ENCODE measurements at regions not wholly inside any gene's neighbourhood (a gene's known extent, or its start where the extent isn't known, plus 50 kb on each side); places are given as distances from the start of the nearest gene placed in this dataset.

DNA sequence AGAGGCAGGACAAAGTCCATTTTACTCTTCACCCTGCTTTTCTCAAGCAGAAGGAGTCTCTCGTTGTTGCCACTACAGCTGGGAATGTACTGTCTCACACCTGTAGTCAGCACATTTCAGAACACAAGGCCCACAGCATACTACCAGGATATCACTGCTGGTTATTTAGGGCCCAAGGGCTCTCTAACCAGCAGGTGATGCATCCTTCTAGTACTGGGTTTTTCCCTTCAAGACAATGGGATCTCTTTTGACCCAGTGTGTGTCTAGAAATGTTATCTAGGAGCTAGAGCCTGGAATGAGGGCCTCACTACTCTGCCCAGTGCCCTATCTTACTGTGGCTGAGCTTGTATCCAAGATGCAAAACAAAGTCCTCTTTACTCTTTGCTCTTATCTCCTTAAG lies 235.1 kb upstream of the PRR16 start:
- TF ChIP-seq EZH2 (IDR thresholded peaks at IDR 0.05; ENCODE audit: insufficient read depth, poor library complexity, severe bottlenecking) (no peak), EZH2phosphoT487 (IDR thresholded peaks at IDR 0.05; ENCODE audit: insufficient read depth, low read depth) (no peak)

Data from GM23248 (cell line).